Jurkat, Clone E6-1 (cell line): ENCODE measurements at regions not wholly inside any gene's neighbourhood (a gene's known extent, or its start where the extent isn't known, plus 50 kb on each side); places are given as distances from the start of the nearest gene placed in this dataset.
"Not testable (repeated sequence)": the region's sequence is repeated elsewhere in the genome, so short reads cannot be mapped to it uniquely, and the experiment has no call there.

Experiments
- DNase-seq: peaks from one replicate; pipeline ENCODE4 v3.0.0-alpha.2; 2011; ENCODE audit warnings: low read depth, low spot score
- H3K4me3 ChIP-seq: 2 replicates; pipeline ENCODE4 v1.5.1; 2011; ENCODE audit warnings: mild to moderate bottlenecking, low read length, control low read depth, moderate library complexity

DNA sequence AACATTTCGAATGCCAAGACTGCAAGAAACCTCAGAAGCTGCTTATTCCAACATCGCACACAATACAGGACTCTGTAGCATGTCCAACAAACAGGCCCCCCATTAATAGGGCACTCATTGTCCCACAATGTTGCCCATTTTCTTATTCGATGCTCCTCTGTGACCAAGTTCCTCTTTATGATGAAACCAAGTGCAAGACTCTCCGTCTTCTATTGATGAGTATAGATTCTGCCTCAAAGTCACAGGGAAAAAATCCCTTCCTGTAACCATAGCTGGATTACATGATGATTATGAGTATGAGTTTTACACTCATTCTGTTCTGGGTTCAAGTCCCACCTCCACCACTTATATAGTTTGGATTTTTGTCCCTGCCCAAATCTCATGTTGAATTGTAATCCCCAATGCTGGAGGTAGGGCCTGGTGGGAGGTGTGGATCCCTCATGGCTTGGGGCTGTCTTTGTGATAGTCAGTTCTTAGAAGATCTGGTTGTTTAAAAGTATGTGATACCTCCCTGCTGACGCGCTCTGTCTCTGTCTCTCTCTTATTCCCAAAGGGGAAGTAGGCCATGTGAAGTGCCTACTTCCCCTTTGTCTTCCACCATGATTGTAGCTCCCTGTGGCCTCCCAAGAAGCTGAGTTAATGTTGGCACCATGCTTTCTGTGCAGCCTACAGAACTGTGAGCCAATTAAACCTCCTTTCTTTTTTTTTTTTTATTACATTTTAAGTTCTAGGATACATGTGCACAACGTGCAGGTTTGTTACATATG lies 148.7 kb downstream of the OSR1 start:
- DNase-seq, result no peak
- no peak overlapping the region for H3K4me3 ChIP-seq

- no peak for DNase-seq
Measured at GRCh38 chr2:19208479-19209199, 149.8 kb downstream of the OSR1 start.

DNA sequence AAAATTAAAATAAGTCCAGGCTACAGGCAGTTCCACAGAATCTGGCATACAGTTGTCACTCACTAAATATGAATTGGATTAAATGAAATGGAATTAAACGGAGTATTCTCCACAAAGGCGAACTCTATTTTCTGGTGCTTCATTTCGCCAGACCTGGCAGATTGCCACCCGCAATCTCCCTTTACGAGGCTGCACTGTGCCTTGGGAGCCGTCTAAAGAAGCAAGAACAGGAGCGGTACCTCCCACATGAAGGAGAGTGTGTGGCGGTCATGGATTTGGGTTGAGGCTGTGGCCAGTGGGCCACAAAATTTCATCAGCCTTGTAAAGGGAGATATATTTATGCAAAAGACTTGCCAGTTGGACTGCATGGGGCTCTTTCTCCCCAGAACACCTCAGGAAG lies 151.0 kb downstream of the OSR1 start:
- no peak overlapping the region for H3K4me3 ChIP-seq
- DNase-seq, result no peak

More at GRCh38 chr2:19208479-19209199, 149.8 kb downstream of the OSR1 start:
- no peak overlapping the region for H3K4me3 ChIP-seq

DNA sequence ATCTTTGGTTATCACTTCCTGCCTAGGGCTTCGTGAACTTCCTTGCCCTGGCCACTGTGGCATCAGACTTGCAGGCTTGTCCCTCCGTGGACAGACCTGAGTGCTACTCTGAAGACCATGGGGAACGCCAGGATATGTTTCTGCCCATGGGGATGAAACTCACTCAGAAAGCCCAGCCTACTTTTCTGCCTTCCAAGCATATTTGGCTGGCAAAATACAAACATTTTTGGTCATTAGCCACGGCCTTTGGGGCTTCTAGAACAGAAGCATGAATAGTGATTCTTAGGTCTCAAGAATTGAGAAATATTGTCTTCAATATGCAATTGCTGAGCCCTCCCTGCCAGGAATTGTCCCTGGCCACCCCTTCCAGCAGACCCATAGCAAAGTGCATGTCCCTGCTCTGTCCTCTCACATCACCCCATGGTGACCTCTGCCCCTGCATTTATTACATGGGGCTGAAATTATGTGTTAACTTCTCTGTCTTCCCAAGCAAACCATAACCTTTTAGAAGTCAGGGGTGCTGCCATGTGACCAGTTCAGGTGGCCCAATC lies 152.4 kb downstream of the OSR1 start:
- DNase-seq, result no peak
- no peak overlapping the region for H3K4me3 ChIP-seq

- no peak for DNase-seq
- no peak overlapping the region for H3K4me3 ChIP-seq
Measured at GRCh38 chr2:19203866-19204265, 154.6 kb downstream of the OSR1 start.

DNA sequence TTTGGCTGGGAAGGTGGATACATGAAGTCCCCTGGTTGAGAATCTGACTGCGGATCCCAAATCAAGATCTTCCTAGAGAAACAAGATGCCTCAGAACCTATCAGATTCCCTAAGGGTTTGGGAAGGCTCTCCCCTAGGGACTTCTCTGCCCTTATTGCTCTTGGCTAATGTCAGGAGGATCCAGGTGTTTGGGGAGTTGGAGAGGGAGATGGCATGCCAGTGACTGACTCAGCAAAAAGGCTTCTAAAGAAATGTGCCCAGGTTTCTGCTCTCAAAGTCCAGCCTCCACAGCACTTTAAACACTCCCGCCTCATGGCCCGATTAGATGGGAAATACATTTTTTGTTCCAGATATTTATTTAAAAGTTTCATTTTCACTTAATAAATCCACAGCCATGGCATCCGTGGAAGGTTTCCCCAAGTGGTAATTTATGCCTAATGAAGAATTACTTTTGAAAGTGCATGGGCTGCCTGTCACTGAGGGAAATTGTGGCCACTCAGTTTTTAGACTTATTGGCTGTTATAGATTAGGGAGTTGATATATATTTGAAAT lies 156.4 kb downstream of the OSR1 start:
- DNase-seq, result no peak
- no peak overlapping the region for H3K4me3 ChIP-seq

DNA sequence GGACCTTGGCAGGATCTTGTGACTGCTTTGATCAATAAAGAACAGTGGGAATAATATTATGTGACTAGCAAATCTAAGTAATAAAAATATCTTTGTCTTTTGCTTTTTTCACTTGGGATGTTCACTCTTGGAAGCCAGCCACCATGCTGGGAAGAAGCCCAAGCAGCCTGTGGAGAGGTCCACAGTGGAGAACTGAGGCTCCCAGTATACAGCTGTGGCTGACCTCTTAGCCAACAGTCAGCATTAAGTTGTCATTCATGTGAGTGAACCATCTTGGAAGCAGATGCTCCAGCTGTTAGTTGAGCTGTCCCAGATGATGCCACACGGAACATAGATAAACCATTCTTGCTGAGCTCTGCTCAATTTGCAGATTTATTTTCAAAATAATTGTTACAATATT lies 160.0 kb downstream of the OSR1 start:
- H3K4me3 ChIP-seq, result no peak overlapping the region
- DNase-seq, result no peak

DNA sequence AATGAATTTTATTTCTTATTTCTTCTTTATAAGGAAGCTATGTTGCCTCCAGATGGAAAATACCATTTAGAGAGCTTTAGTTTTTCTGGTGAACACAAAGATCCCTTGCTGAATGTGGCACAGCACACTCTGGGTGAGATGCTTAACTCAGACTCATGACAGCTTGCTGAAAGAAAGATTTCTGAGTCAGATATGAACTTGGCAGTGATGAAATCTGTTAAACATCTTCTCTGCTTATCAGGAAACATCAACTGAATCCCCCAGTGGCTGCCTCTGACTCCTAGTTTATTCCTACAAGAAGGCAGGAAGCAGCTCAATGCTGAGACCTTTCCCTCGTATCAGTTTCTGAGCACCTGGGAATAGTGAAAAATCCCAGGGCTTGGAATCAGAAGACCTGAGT lies 162.8 kb downstream of the OSR1 start:
- DNase-seq, result no peak
- no peak overlapping the region for H3K4me3 ChIP-seq

DNA sequence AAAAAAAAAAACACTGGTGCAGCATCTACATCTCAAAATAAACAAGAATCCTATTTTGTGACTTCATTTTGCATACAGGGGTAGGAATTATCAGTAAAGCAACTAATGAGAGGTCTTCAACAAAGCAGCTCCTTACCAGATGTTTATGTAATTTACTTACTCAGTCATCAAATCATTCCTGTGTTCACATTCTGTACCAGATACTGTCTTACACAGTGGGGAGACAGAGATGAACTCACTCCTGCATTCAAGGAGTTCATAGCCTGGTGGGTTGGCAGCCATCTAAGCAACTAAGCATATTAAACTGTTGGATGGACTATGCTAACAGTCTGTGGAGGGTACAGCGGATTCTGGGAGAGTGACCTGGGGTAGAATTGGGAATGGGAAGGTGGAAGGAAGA lies 169.0 kb downstream of the OSR1 start:
- no peak overlapping the region for H3K4me3 ChIP-seq
- DNase-seq, result no peak

GRCh38 chr2:19187323-19188020 lies 171.0 kb downstream of the OSR1 start:
- no peak for DNase-seq
- H3K4me3 ChIP-seq, result no peak overlapping the region

DNA sequence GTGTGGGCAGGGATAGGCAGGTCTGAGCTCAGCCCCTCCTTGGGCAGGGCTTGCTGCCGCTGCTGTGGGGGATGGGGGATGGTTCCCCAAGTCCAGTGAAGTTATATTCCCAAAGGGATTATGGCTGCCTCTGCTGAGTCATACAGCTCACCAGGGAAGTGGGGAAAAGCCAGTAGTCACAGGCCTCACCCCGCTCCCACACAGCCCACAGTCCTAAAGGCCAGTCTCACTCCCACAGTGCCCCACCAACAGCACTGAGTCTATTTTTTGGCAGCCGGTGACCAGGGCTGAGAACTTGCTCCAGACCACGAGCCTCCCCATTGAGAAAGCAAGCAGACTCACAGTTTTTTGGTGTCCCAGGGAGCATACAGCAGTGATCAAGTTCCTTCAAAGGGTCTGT lies 173.3 kb downstream of the OSR1 start:
- no peak overlapping the region for H3K4me3 ChIP-seq
- DNase-seq, result no peak

DNA sequence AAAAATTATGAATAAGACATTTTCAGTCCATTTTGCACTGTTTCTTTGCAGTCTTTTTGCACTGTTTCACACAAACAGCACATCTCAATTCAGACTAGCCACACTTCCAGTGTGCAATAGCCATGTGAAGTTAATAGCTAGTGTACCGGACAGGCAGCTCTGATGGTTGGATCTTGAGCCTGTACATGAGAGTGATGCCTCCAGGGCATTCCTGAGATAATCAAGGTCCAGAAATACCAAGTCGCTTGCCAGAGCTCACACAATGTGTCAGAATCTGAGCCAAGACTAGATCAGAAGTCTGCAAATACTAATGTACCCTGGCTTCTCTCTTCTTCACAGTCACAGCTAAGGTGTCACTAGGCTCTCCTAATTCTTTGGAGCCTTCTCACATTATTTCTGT lies 180.2 kb downstream of the OSR1 start:
- DNase-seq, result no peak
- H3K4me3 ChIP-seq, result no peak overlapping the region

GRCh38 chr2:19176977-19177376 lies 181.4 kb downstream of the OSR1 start:
- H3K4me3 ChIP-seq, result no peak overlapping the region
- no peak for DNase-seq

DNA sequence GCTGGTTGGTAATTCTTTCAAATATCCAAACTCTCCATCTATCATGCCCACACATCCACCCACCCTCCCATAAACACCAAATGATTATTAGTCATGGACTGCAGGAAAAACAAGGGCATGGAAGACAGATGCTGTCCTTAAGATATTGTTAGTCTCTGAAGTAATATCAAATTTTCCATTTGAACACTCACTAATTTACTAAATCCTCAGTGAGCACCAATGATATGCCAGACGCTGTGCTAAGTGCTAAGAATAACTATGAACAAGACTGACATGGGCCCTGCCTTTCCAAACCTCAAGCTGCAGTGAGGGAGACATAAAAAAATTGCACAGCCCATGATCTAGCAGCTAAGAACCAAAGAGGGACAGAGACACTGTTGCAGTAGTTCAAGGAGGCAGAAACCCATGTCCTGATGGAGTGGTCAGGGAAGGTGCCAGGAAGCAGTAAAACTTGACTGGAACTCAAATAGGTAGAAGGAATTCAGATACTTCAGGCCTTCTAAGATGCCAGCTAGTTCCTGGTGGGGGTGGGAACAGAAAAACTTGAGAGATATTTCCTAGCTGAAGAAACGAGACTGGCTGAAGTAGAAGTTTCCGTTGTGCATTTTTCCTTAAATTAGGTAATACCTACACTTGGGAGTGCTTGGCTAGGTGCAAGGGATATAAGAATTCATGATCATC lies 182.1 kb downstream of the OSR1 start:
- no peak overlapping the region for H3K4me3 ChIP-seq
- no peak for DNase-seq

DNA sequence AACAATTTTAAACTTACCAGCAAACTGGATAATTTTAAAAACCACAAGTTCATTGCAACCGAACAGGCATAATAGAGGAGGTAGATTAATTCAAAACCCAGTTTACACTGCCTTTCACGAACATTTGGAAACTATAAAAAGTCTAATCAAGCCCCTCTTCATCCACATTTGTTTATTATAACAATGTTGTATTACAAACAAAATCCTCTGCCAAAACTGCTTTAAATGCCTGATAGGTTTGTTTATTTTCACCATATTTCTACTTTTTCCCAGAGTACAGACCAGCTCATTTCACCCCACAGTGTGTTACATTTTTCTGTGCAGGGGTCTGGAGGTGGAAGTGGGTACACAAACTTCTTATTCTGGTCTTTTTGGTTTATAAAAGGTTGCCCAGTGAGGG lies 184.2 kb downstream of the OSR1 start:
- H3K4me3 ChIP-seq, result no peak overlapping the region
- no peak for DNase-seq

- no peak overlapping the region for H3K4me3 ChIP-seq
- DNase-seq, result no peak
Measured at GRCh38 chr2:19171409-19171808, 187.0 kb downstream of the OSR1 start.

DNA sequence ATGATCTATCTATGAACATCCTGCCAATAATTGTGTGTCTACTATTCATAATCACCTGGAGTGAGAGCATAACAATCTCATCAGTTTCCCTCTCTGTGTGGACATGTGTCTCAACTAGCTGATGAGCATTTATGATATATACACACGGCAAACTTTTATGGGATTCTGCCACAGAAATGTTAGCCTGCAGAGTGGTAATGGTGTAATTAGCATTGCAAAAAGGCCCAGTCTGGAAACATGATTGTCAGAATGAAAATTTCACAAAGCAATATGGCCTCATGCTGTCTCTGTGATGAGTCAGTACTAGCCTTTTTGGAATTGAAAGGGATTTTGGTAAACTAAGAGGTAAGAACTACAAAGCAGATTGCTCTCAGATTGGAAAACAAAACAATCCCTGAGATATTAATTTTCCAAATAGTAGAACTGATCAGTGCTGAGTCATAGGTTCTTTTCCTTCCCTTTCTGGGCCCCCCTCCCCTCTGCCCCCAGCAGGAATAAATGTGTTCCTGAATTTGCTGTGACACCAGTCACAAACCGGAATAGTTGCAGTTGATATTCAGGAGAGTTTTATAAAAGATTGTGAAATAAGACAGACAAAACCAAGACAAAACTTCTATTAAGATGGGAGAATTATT lies 189.2 kb downstream of the OSR1 start:
- no peak overlapping the region for H3K4me3 ChIP-seq
- no peak for DNase-seq

GRCh38 chr2:19164099-19164498 lies 194.3 kb downstream of the OSR1 start:
- H3K4me3 ChIP-seq, DNase-seq: not testable (repeated sequence)

DNA sequence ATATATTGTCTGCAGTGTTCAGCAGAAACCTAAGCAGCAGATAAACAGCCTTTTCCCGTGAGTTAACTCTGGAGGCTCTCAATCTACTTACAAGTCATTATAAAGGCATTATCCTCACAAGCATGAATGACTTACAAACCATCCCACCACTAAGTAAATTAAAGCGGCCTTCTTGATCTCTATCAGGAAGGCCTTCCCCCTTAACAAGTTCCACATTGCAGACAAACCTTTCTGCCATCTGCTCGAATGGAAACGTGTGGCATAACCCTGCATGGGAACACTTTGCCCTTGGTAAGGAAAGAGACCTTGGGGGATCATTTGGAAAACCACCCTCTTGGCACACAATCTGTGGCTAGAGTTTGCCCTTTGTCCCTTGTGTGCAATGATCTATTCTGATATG lies 199.5 kb downstream of the OSR1 start:
- no peak overlapping the region for H3K4me3 ChIP-seq
- DNase-seq, result no peak
